Breast epithelium (tissue), 3 donors: ENCODE measurements at regions not wholly inside any gene's neighbourhood (a gene's known extent, or its start where the extent isn't known, plus 50 kb on each side); places are given as distances from the start of the nearest gene placed in this dataset.

Source experiments
- POLR2A ChIP-seq: fragments of 450-650 bp; IDR thresholded peaks from one replicate; pipeline ENCODE4 v1.6.1; 2016; ENCODE audit warnings: antibody characterized with exemption, mild to moderate bottlenecking, moderate library complexity
- POLR2AphosphoS5 ChIP-seq, 3 donors: sonication (generic); formaldehyde crosslinking; IDR thresholded peaks; one replicate each; pipeline ENCODE4 v1.6.1; 2017; ENCODE audit warnings: antibody characterized with exemption in 3 of 3
- TF ChIP-seq, protein P1 (sequence below), 3 donors: fragments of 450-650 bp; IDR thresholded peaks; one replicate each; pipeline ENCODE4 v1.5.1; 2016 to 2017; ENCODE audit warnings: antibody characterized with exemption in 3 of 3, mild to moderate bottlenecking in 3 of 3, moderate library complexity in 3 of 3

DNA sequence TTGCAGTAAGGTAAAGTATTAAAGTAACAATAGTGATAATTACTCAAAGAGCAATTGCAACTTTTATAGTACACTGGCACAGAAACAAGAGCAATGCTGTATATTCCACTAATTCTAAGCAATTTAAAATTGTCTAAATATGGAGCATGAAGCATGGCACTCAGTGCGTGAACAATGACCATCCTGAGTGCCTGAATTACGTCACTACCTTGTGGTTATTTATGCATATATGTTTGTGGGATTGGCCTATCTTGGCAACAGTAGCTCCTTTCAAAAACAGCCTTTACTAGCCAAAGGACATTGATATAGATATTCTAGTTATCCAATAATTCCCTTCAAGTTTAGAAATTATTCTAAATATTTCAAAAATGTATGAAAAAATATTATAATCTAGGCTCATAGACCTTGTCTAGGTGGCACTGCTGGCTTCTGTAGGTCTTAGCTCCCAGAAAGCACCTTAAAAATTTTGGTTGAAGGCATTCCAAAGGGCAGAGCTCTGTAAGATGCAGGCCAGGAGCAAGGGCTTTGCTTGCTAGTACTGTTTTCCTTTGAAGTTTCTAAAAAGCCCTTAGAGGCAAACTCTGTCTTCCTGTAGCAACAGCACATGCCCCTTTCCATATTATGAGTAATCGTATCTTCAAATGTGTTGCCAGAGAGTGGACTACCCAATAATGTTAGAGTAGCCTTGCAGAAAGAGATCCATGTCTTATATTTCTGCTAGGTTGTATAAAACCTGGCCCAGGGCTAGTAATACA is 719.3 kb downstream of the NR2F1-AS1 start:
- no peak for TF ChIP-seq POLR2A
- TF ChIP-seq, protein P1, sequence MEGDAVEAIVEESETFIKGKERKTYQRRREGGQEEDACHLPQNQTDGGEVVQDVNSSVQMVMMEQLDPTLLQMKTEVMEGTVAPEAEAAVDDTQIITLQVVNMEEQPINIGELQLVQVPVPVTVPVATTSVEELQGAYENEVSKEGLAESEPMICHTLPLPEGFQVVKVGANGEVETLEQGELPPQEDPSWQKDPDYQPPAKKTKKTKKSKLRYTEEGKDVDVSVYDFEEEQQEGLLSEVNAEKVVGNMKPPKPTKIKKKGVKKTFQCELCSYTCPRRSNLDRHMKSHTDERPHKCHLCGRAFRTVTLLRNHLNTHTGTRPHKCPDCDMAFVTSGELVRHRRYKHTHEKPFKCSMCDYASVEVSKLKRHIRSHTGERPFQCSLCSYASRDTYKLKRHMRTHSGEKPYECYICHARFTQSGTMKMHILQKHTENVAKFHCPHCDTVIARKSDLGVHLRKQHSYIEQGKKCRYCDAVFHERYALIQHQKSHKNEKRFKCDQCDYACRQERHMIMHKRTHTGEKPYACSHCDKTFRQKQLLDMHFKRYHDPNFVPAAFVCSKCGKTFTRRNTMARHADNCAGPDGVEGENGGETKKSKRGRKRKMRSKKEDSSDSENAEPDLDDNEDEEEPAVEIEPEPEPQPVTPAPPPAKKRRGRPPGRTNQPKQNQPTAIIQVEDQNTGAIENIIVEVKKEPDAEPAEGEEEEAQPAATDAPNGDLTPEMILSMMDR (IDR thresholded peaks at IDR 0.05), result no peak
- TF ChIP-seq POLR2AphosphoS5 (IDR thresholded peaks at IDR 0.05), result no peak
